Mesothelial cell of epicardium (in vitro differentiated cells): ENCODE measurements at regions not wholly inside any gene's neighbourhood (a gene's known extent, or its start where the extent isn't known, plus 50 kb on each side); places are given as distances from the start of the nearest gene placed in this dataset.

Experiments used
- DNase-seq, 2 experiments: peaks; one replicate each; pipeline ENCODE4 v3.0.0; 2021; ENCODE audit warnings: low spot score in 2 of 2; ENCODE audit not compliant: unreplicated experiment in 2 of 2
- H3K27ac Mint-ChIP-seq: 2 replicates; pipeline ENCODE4 v1.8.0; 2021; ENCODE audit warnings: mixed read lengths
- H3K27me3 Mint-ChIP-seq: 2 replicates; pipeline ENCODE4 v1.8.0; 2021; ENCODE audit warnings: low read depth, mixed read lengths
- H3K36me3 Mint-ChIP-seq: 2 replicates; pipeline ENCODE4 v1.8.0; 2021; ENCODE audit warnings: mixed read lengths
- H3K4me1 Mint-ChIP-seq: 2 replicates; pipeline ENCODE4 v1.8.0; 2021; ENCODE audit warnings: mixed read lengths
- H3K4me3 Mint-ChIP-seq: 2 replicates; pipeline ENCODE4 v1.8.0; 2021; ENCODE audit warnings: mild to moderate bottlenecking, moderate library complexity, mixed read lengths
- H3K9me3 Mint-ChIP-seq: 2 replicates; pipeline ENCODE4 v1.8.0; 2021; ENCODE audit warnings: mixed read lengths
- TF ChIP-seq, protein P1 (sequence below): fragments of 200-600 bp; sonication (generic); IDR thresholded peaks from one replicate; pipeline ENCODE4 v1.5.0; 2021; ENCODE audit warnings: antibody characterized with exemption; ENCODE audit not compliant: unreplicated experiment

GRCh38 chr2:217160978-217161973 is 301.4 kb upstream of the TNP1 start:
- H3K27me3 Mint-ChIP-seq: no peaks in the 10 kb centered on the region
- H3K36me3 Mint-ChIP-seq: no peaks in the 10 kb centered on the region
- peaks cover 27% of the 10 kb centered on the region for H3K4me1 Mint-ChIP-seq
- H3K9me3 Mint-ChIP-seq: peaks cover 6% of the 10 kb centered on the region
- DNase-seq: no peak
- H3K4me3 Mint-ChIP-seq: no peak overlapping the region
- TF ChIP-seq, protein P1, sequence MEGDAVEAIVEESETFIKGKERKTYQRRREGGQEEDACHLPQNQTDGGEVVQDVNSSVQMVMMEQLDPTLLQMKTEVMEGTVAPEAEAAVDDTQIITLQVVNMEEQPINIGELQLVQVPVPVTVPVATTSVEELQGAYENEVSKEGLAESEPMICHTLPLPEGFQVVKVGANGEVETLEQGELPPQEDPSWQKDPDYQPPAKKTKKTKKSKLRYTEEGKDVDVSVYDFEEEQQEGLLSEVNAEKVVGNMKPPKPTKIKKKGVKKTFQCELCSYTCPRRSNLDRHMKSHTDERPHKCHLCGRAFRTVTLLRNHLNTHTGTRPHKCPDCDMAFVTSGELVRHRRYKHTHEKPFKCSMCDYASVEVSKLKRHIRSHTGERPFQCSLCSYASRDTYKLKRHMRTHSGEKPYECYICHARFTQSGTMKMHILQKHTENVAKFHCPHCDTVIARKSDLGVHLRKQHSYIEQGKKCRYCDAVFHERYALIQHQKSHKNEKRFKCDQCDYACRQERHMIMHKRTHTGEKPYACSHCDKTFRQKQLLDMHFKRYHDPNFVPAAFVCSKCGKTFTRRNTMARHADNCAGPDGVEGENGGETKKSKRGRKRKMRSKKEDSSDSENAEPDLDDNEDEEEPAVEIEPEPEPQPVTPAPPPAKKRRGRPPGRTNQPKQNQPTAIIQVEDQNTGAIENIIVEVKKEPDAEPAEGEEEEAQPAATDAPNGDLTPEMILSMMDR: no peak
- H3K27ac Mint-ChIP-seq: peak overlapping the region; percentile 85

DNA sequence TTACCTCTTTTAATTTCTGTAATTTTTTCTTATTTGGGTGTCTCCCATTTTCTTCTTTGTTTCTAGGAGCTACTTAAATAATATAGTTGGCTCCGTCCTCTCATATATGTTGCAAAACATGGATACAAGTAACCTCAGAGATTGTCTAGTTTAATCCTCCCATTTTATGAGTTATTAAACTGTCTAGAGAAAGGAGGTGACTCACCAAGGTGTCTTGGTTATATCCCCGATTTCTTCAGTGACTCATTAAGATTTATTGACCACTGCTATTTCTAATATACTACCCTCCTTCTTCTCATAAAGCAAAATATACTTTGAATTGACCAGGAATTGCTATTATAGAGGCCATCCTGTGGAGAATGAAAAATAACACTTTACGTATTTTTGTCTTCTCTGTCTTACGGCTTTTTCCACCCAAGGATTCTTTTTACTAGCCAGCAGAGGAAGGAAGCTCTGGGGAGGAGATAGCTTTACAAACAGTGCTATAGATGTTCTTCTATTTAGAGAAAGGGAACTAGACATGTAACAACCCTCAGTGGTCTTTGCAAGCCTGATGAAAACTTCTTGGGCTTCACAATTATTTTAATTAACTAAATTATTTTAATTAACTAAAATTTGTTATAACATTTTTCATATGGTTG is 300.4 kb upstream of the TNP1 start:
- Mint-ChIP-seq H3K27ac (peak overlapping the region; percentile 11), H3K9me3 (peaks cover 6% of the 10 kb centered on the region), H3K36me3 (no peaks in the 10 kb centered on the region), H3K4me1 (peaks cover 27% of the 10 kb centered on the region), H3K4me3 (no peak overlapping the region), H3K27me3 (no peaks in the 10 kb centered on the region)
- DNase-seq: no peak
- TF ChIP-seq, protein P1: no peak

- DNase-seq: no peak
- no peaks in the 10 kb centered on the region for H3K27me3 Mint-ChIP-seq
- H3K9me3 Mint-ChIP-seq: no peaks in the 10 kb centered on the region
- H3K4me3 Mint-ChIP-seq: no peak overlapping the region
- H3K27ac Mint-ChIP-seq: no peak overlapping the region
- H3K36me3 Mint-ChIP-seq: no peaks in the 10 kb centered on the region
- H3K4me1 Mint-ChIP-seq: peaks cover 27% of the 10 kb centered on the region
- TF ChIP-seq, protein P1: no peak
Observed at GRCh38 chr2:217158928-217159327, 299.1 kb upstream of the TNP1 start.

GRCh38 chr2:217157581-217157980 is 297.7 kb upstream of the TNP1 start:
- Mint-ChIP-seq H3K36me3 (no peaks in the 10 kb centered on the region), H3K4me3 (no peak overlapping the region), H3K27me3 (no peaks in the 10 kb centered on the region), H3K4me1 (peaks cover 21% of the 10 kb centered on the region), H3K27ac (no peak overlapping the region), H3K9me3 (no peaks in the 10 kb centered on the region)
- no peak for DNase-seq
- TF ChIP-seq, protein P1: no peak

- TF ChIP-seq, protein P1: no peak
- Mint-ChIP-seq H3K27ac (no peak overlapping the region), H3K27me3 (no peaks in the 10 kb centered on the region), H3K36me3 (no peaks in the 10 kb centered on the region), H3K9me3 (no peaks in the 10 kb centered on the region), H3K4me1 (peaks cover 15% of the 10 kb centered on the region), H3K4me3 (no peak overlapping the region)
- DNase-seq: no peak
Observed at GRCh38 chr2:217156801-217157200, 296.9 kb upstream of the TNP1 start.
